NCI-H2029 treated with DMSO at 0.1 percent for 48 hours (cell line): ENCODE measurements at regions not wholly inside any gene's neighbourhood (a gene's known extent, or its start where the extent isn't known, plus 50 kb on each side); places are given as distances from the start of the nearest gene placed in this dataset.
A peak's percentile ranks its signal among the peaks of the same experiment; 100 is the strongest.
"Not testable (repeated sequence)": the region's sequence is repeated elsewhere in the genome, so short reads cannot be mapped to it uniquely, and the experiment has no call there.

Experiments
- DNase-seq: peaks from one replicate; lab custom pipeline; 2025; lab: John Stamatoyannopoulos, UW

GRCh38 chr4:174400603-174401302 is 117.0 kb downstream of the CEP44 start:
- peak; percentile 26 for DNase-seq

GRCh38 chr4:174398728-174399127 is 115.0 kb downstream of the CEP44 start:
- DNase-seq: no peak

- DNase-seq: no peak
Measured at GRCh38 chr4:174397366-174398155, 113.8 kb downstream of the CEP44 start.

GRCh38 chr4:174396599-174397110 is 112.9 kb downstream of the CEP44 start:
- no peak for DNase-seq

- no peak for DNase-seq
Measured at GRCh38 chr4:174394915-174395314, 111.2 kb downstream of the CEP44 start.

GRCh38 chr4:174389439-174389838 is 105.7 kb downstream of the CEP44 start:
- no peak for DNase-seq

- DNase-seq: no peak
Measured at GRCh38 chr4:174388461-174389145, 104.9 kb downstream of the CEP44 start.

- no peak for DNase-seq
Measured at GRCh38 chr4:174387721-174388120, 104.0 kb downstream of the CEP44 start.

GRCh38 chr4:174387143-174387542 is 103.4 kb downstream of the CEP44 start:
- no peak for DNase-seq

GRCh38 chr4:174383783-174384182 is 100.1 kb downstream of the CEP44 start:
- DNase-seq: no peak

GRCh38 chr4:174382938-174383605 is 99.4 kb downstream of the CEP44 start:
- not testable (repeated sequence) for DNase-seq
